HG02885 (cell line): ENCODE measurements at regions not wholly inside any gene's neighbourhood (a gene's known extent, or its start where the extent isn't known, plus 50 kb on each side); places are given as distances from the start of the nearest gene placed in this dataset.
"Not testable (repeated sequence)": the region's sequence is repeated elsewhere in the genome, so short reads cannot be mapped to it uniquely, and the experiment has no call there.

ENCODE experiments used
- ATAC-seq: cut with Tn5 transposase; IDR thresholded peaks from one replicate; pipeline ENCODE4 v1.9.1; 2021; ENCODE audit warnings: mild to moderate bottlenecking; ENCODE audit not compliant: unreplicated experiment, poor library complexity

GRCh38 chr5:18393565-18394442, 759.5 kb downstream of the TAF11L14 start:
- peak; percentile 83 for ATAC-seq

- peak; percentile 7 for ATAC-seq
Measured at GRCh38 chr5:18394443-18394804, 760.2 kb downstream of the TAF11L14 start.

GRCh38 chr5:18395126-18396110, 761.2 kb downstream of the TAF11L14 start:
- no peak for ATAC-seq

GRCh38 chr5:18397371-18397770, 763.1 kb downstream of the TAF11L14 start:
- no peak for ATAC-seq

- no peak for ATAC-seq
Measured at GRCh38 chr5:18397891-18398290, 763.6 kb downstream of the TAF11L14 start.

- not testable (repeated sequence) for ATAC-seq
Measured at GRCh38 chr5:18399461-18400327, 765.4 kb downstream of the TAF11L14 start.

- ATAC-seq: no peak
Measured at GRCh38 chr5:18403141-18403540, 768.9 kb downstream of the TAF11L14 start.

- no peak for ATAC-seq
Measured at GRCh38 chr5:18403941-18404438, 769.7 kb downstream of the TAF11L14 start.

- ATAC-seq: no peak
Measured at GRCh38 chr5:18420711-18421110, 786.5 kb downstream of the TAF11L14 start.

GRCh38 chr5:18433336-18433735, 799.1 kb downstream of the TAF11L14 start:
- ATAC-seq: no peak

- no peak for ATAC-seq
Measured at GRCh38 chr5:18438126-18438525, 803.9 kb downstream of the TAF11L14 start.

GRCh38 chr5:18455521-18455920, 821.3 kb downstream of the TAF11L14 start:
- ATAC-seq: no peak

GRCh38 chr5:18457255-18457654, 823.0 kb downstream of the TAF11L14 start:
- ATAC-seq: no peak

GRCh38 chr5:18461766-18462165, 827.5 kb downstream of the TAF11L14 start:
- no peak for ATAC-seq

- ATAC-seq: peak; percentile 91
Measured at GRCh38 chr5:18465833-18466681, 831.8 kb downstream of the TAF11L14 start.

- no peak for ATAC-seq
Measured at GRCh38 chr5:18466731-18467130, 832.5 kb downstream of the TAF11L14 start.

GRCh38 chr5:18471791-18472190, 837.5 kb downstream of the TAF11L14 start:
- ATAC-seq: not testable (repeated sequence)

- ATAC-seq: no peak
Measured at GRCh38 chr5:18483451-18483850, 849.2 kb downstream of the TAF11L14 start.

GRCh38 chr5:18487928-18488480, 853.7 kb downstream of the TAF11L14 start:
- no peak for ATAC-seq
